Peyer's patch (tissue), 4 donors: ENCODE measurements at regions not wholly inside any gene's neighbourhood (a gene's known extent, or its start where the extent isn't known, plus 50 kb on each side); places are given as distances from the start of the nearest gene placed in this dataset.

Experiments
- DNase-seq, 3 donors: peaks; one replicate each; pipeline ENCODE4 v3.0.0-alpha.2; 2017 to 2019
- H3K27ac ChIP-seq, 4 donors: fragments of 200-600 bp; sonication (generic); one replicate each; pipeline ENCODE4 v1.5.1; 2016 to 2019
- H3K27me3 ChIP-seq, 2 donors: fragments of 200-600 bp; sonication (generic); one replicate each; pipeline ENCODE4 v1.5.1; 2019
- H3K36me3 ChIP-seq, 3 donors: fragments of 200-600 bp; sonication (generic); one replicate each; pipeline ENCODE4 v1.5.1; 2016 to 2019
- H3K4me1 ChIP-seq, 4 donors: fragments of 200-600 bp; sonication (generic); one replicate each; pipeline ENCODE4 v1.5.1; 2016 to 2019
- H3K4me3 ChIP-seq, 4 donors: fragments of 200-600 bp; sonication (generic); 1 replicate in 3 of 4; 2 replicates in 1 of 4; pipeline ENCODE4 v1.5.1; 2016 to 2019; ENCODE audit warnings: mild to moderate bottlenecking in 1 of 4
- H3K9me3 ChIP-seq, 4 donors: fragments of 200-600 bp; sonication (generic); one replicate each; pipeline ENCODE4 v1.5.1; 2016 to 2019; ENCODE audit warnings: mild to moderate bottlenecking in 1 of 4
- POLR2A ChIP-seq, 2 donors: fragments of 450-650 bp; IDR thresholded peaks; one replicate each; pipeline ENCODE4 v1.5.1; 2017; ENCODE audit warnings: antibody characterized with exemption in 2 of 2, mild to moderate bottlenecking in 2 of 2, moderate library complexity in 2 of 2
- TF ChIP-seq, protein P1 (sequence below), 6 experiments: fragments of 450-650 bp in 4 of 6; fragments of 200-600 bp in 2 of 6; sonication (generic) in 1 of 6; IDR thresholded peaks; one replicate each; pipeline ENCODE4 v1.5.1; 2017 to 2019; ENCODE audit warnings: antibody characterized with exemption in 6 of 6, mild to moderate bottlenecking in 3 of 6, moderate library complexity in 1 of 6

- H3K9me3 ChIP-seq: no peaks in the 10 kb centered on the region
- no peaks in the 10 kb centered on the region for H3K4me1 ChIP-seq
- no peak overlapping the region for H3K27ac ChIP-seq
- no peaks in the 10 kb centered on the region for H3K27me3 ChIP-seq
- TF ChIP-seq, protein P1, sequence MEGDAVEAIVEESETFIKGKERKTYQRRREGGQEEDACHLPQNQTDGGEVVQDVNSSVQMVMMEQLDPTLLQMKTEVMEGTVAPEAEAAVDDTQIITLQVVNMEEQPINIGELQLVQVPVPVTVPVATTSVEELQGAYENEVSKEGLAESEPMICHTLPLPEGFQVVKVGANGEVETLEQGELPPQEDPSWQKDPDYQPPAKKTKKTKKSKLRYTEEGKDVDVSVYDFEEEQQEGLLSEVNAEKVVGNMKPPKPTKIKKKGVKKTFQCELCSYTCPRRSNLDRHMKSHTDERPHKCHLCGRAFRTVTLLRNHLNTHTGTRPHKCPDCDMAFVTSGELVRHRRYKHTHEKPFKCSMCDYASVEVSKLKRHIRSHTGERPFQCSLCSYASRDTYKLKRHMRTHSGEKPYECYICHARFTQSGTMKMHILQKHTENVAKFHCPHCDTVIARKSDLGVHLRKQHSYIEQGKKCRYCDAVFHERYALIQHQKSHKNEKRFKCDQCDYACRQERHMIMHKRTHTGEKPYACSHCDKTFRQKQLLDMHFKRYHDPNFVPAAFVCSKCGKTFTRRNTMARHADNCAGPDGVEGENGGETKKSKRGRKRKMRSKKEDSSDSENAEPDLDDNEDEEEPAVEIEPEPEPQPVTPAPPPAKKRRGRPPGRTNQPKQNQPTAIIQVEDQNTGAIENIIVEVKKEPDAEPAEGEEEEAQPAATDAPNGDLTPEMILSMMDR (IDR thresholded peaks at IDR 0.05): no peak
- no peak for TF ChIP-seq POLR2A (IDR thresholded peaks at IDR 0.05)
- no peak for DNase-seq
- no peaks in the 10 kb centered on the region for H3K36me3 ChIP-seq
- no peak overlapping the region for H3K4me3 ChIP-seq
These were observed 131.2 kb upstream of the SOX11 start for GRCh38 chr2:5561006-5561405.

GRCh38 chr2:5562426-5562825, 129.8 kb upstream of the SOX11 start:
- TF ChIP-seq POLR2A (IDR thresholded peaks at IDR 0.05): no peak
- TF ChIP-seq, protein P1 (IDR thresholded peaks at IDR 0.05): no peak
- Histone ChIP-seq H3K27me3 (no peaks in the 10 kb centered on the region), H3K36me3 (no peaks in the 10 kb centered on the region), H3K4me3 (no peak overlapping the region), H3K4me1 (no peaks in the 10 kb centered on the region), H3K27ac (no peak overlapping the region), H3K9me3 (no peaks in the 10 kb centered on the region)
- DNase-seq: no peak

DNA sequence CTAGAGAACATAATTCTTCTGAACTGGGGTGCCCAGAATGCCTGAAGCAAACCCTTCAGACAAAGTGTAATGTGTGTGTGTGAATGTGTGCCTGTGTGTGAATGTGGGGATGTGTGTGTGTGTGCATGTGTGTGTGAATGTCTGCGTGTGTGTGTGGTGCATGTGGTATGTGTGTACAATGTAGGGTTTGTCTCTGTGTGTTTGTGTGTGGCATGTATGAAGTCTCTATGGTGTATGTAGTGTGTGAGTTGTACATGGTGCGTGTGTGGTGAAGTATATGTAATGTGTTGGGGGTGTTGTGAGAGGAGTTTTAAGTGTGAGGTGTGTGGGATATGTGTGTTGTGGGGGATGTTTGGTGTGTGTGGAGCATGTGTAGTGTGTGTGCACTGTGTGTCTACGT, 129.3 kb upstream of the SOX11 start:
- Histone ChIP-seq H3K27me3 (no peaks in the 10 kb centered on the region), H3K9me3 (no peaks in the 10 kb centered on the region), H3K4me1 (no peaks in the 10 kb centered on the region)

DNA sequence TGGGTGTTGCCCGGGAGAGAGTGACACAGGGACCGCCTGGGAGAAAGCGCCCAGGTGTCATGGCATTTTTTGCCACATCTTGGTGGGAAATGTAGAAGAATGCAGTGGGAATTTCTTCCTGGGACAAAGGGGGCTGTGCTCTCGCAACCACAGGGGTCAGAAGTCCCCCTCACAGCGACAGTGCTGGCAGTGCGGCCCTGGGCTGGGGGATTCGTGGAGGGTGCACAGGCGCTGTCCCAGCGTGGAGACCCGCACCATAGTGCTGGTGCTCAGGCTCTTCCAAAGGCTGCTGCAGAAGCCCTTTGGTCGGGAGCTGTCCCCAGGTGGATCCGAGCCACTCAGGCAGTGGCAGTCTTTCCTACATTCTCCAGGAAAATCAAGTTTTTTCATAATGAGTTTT, 128.8 kb upstream of the SOX11 start:
- Histone ChIP-seq H3K27me3 (no peaks in the 10 kb centered on the region), H3K4me1 (no peaks in the 10 kb centered on the region), H3K27ac (no peak overlapping the region), H3K36me3 (no peaks in the 10 kb centered on the region), H3K9me3 (no peaks in the 10 kb centered on the region), H3K4me3 (no peak overlapping the region)
- DNase-seq: no peak
- TF ChIP-seq, protein P1 (IDR thresholded peaks at IDR 0.05): no peak
- no peak for TF ChIP-seq POLR2A (IDR thresholded peaks at IDR 0.05)

More for the DNA sequence above, 129.3 kb upstream of the SOX11 start:
- Histone ChIP-seq H3K4me3 (no peak overlapping the region), H3K36me3 (no peaks in the 10 kb centered on the region), H3K27ac (no peak overlapping the region)
- DNase-seq: no peak
- TF ChIP-seq, protein P1 (IDR thresholded peaks at IDR 0.05): no peak
- no peak for TF ChIP-seq POLR2A (IDR thresholded peaks at IDR 0.05)

GRCh38 chr2:5569256-5569655, 122.9 kb upstream of the SOX11 start:
- TF ChIP-seq POLR2A (IDR thresholded peaks at IDR 0.05): no peak
- TF ChIP-seq, protein P1 (IDR thresholded peaks at IDR 0.05): no peak
- Histone ChIP-seq H3K27me3 (no peaks in the 10 kb centered on the region), H3K4me3 (no peak overlapping the region), H3K4me1 (no peaks in the 10 kb centered on the region), H3K9me3 (no peaks in the 10 kb centered on the region), H3K27ac (no peak overlapping the region), H3K36me3 (no peaks in the 10 kb centered on the region)
- DNase-seq: no peak

GRCh38 chr2:5576015-5576414, 116.2 kb upstream of the SOX11 start:
- no peak for DNase-seq
- no peak overlapping the region for H3K27ac ChIP-seq
- TF ChIP-seq POLR2A (IDR thresholded peaks at IDR 0.05): no peak
- TF ChIP-seq, protein P1 (IDR thresholded peaks at IDR 0.05): no peak
- H3K27me3 ChIP-seq: no peaks in the 10 kb centered on the region
- H3K36me3 ChIP-seq: no peaks in the 10 kb centered on the region
- no peak overlapping the region for H3K4me3 ChIP-seq
- no peaks in the 10 kb centered on the region for H3K4me1 ChIP-seq
- no peaks in the 10 kb centered on the region for H3K9me3 ChIP-seq
